HepG2 (cell line): ENCODE measurements at regions not wholly inside any gene's neighbourhood (a gene's known extent, or its start where the extent isn't known, plus 50 kb on each side); places are given as distances from the start of the nearest gene placed in this dataset.

Experiments used
- ATAC-seq: fragments of 200-7000 bp; cut with Tn5 transposase; 3 replicates; pipeline ENCODE4 v1.9.1; 2020; ENCODE audit warnings: mild to moderate bottlenecking, moderate library complexity
- BruUV-seq: library from RNA; stranded (reverse); fragments of 400-500 nt; replicated peaks from 2 replicates; lab custom pipeline; 2021; lab: Mats Ljungman, UMichigan
- CTCF ChIA-PET: fragments of 300-600 bp; formaldehyde crosslinking; extraction: SDS; loops from one replicate; lab custom pipeline; 2021; ENCODE audit warnings: low total read pairs, inconsistent platforms, low intra/inter-chr PET ratio; lab: Yijun Ruan, JAX
- POLR2A ChIA-PET: fragments of 350-600 bp; sonication (Branson Sonifier 250); formaldehyde crosslinking; loops from one replicate; lab custom pipeline; 2020; ENCODE audit warnings: antibody characterized with exemption, inconsistent platforms; lab: Yijun Ruan, JAX
- DNase-seq: peaks from one replicate; pipeline ENCODE4 v3.0.0-alpha.2; 2015; ENCODE audit warnings: low spot score
- FAIRE-seq: peaks from 3 replicates; lab custom pipeline; 2011; peaks lifted over from hg19 to GRCh38; lab: Jason Lieb, UNC
- H2AFZ ChIP-seq: one replicate; pipeline ENCODE4 v1.6.1; 2011; ENCODE audit warnings: low read length, inconsistent platforms
- H3K27ac ChIP-seq: fragments of 300-600 bp; 3 replicates; pipeline ENCODE4 v1.8.0; 2011; ENCODE audit warnings: mixed run types, mild to moderate bottlenecking, mixed read lengths, low read length, inconsistent platforms; ENCODE audit not compliant: insufficient read depth; ENCODE audit errors: extremely low read length
- H3K27me3 ChIP-seq, 2 experiments: fragments of 200-600 bp in 1 of 2; 2 replicates in 1 of 2; 3 replicates in 1 of 2; pipeline versions ENCODE4 v1.6.0 to v1.8.0; 2011; ENCODE audit warnings: low read length in 2 of 2, mild to moderate bottlenecking in 2 of 2, moderate library complexity in 2 of 2, inconsistent platforms in 1 of 2; ENCODE audit not compliant: insufficient read depth in 2 of 2, control insufficient read depth in 1 of 2
- H3K36me3 ChIP-seq, 2 experiments: fragments of 200-600 bp in 1 of 2; replicated peaks in 1 of 2; 2 replicates in 1 of 2; 3 replicates in 1 of 2; pipeline versions ENCODE4 v1.5.1 to v1.8.0; 2011; ENCODE audit warnings: low read length in 2 of 2, inconsistent platforms in 1 of 2; ENCODE audit not compliant: insufficient read depth in 2 of 2, control insufficient read depth in 1 of 2
- H3K4me1 ChIP-seq: 2 replicates; pipeline ENCODE4 v1.5.1; 2012; ENCODE audit warnings: low read length, inconsistent platforms; ENCODE audit not compliant: insufficient read depth
- H3K4me2 ChIP-seq: 2 replicates; pipeline ENCODE4 v1.6.0; 2011; ENCODE audit warnings: low read depth, low read length, inconsistent platforms
- H3K4me3 ChIP-seq, 3 experiments: fragments of 200-600 bp in 1 of 3; sonication (generic), shearing (Covaris generic) in 1 of 3; replicated peaks in 1 of 3; 2 replicates each; pipeline ENCODE4 v1.5.1; 2011 to 2016; ENCODE audit warnings: low read length in 3 of 3, inconsistent platforms in 2 of 3, low read depth in 2 of 3, mild to moderate bottlenecking in 2 of 3, control low read depth in 1 of 3, mixed read lengths in 1 of 3; ENCODE audit not compliant: insufficient read depth in 1 of 3
- H3K79me2 ChIP-seq: one replicate; pipeline ENCODE4 v1.6.1; 2011; ENCODE audit warnings: low read length, inconsistent platforms; ENCODE audit not compliant: insufficient read depth
- H3K9ac ChIP-seq: 2 replicates; pipeline ENCODE4 v1.6.0; 2011; ENCODE audit warnings: mild to moderate bottlenecking, low read depth, low read length, inconsistent platforms; ENCODE audit not compliant: insufficient read depth
- H3K9me3 ChIP-seq: 2 replicates; pipeline ENCODE4 v1.5.1; 2012; ENCODE audit warnings: mild to moderate bottlenecking, low read length
- H4K20me1 ChIP-seq: 2 replicates; pipeline ENCODE4 v1.6.0; 2011; ENCODE audit warnings: inconsistent platforms, mild to moderate bottlenecking, low read length, moderate library complexity; ENCODE audit not compliant: insufficient read depth
- EP300 ChIP-seq, 3 experiments: sonication (generic) in 1 of 3; formaldehyde crosslinking in 1 of 3; IDR thresholded peaks; 2 replicates each; pipeline versions ENCODE4 v1.5.1 to v1.6.1; 2011 to 2020; ENCODE audit warnings: low read depth in 2 of 3, low read length in 2 of 3, borderline replicate concordance in 1 of 3, improper control_type of control experiment in 1 of 3, mild to moderate bottlenecking in 1 of 3, missing genetic modification reagents in 1 of 3, moderate library complexity in 1 of 3
- FOSL1 ChIP-seq: sonication (generic); formaldehyde crosslinking; IDR thresholded peaks from 2 replicates; pipeline ENCODE4 v1.9.0; 2021; ENCODE audit warnings: missing genetic modification reagents, borderline replicate concordance
- NFKB2 ChIP-seq: sonication (generic); formaldehyde crosslinking; IDR thresholded peaks from 2 replicates; pipeline ENCODE4 v1.4.0; 2020; ENCODE audit warnings: missing genetic modification reagents, borderline replicate concordance
- SRSF4 ChIP-seq: fragments of 200-400 bp; formaldehyde crosslinking; IDR thresholded peaks from one replicate; pipeline ENCODE4 v1.6.1; 2018; ENCODE audit warnings: mild to moderate bottlenecking, low read depth, low read length, moderate library complexity; ENCODE audit not compliant: poor library complexity, severe bottlenecking
- ZBTB8A ChIP-seq: sonication (generic); formaldehyde crosslinking; IDR thresholded peaks from 2 replicates; pipeline ENCODE4 v1.4.0; 2020; ENCODE audit warnings: mild to moderate bottlenecking, low read depth, missing genetic modification reagents, borderline replicate concordance
- ZNF12 ChIP-seq: sonication (generic); formaldehyde crosslinking; IDR thresholded peaks from 2 replicates; pipeline ENCODE4 v1.5.0; 2020; ENCODE audit warnings: missing genetic modification reagents
- ZNF282 ChIP-seq: fragments of 450-650 bp; IDR thresholded peaks from 2 replicates; pipeline ENCODE4 v1.6.1; 2018; ENCODE audit not compliant: partially characterized antibody
- WGBS: methylation state at CpG from one replicate; pipeline ENCODE4 v1.1.6; 2017; ENCODE audit warnings: low lambda C conversion rate; 5-methylcytosine and 5-hydroxymethylcytosine counted together
- in situ Hi-C: cut with HindIII; loops from 2 replicates; pipeline ENCODE4 v1.10.0; 2017; ENCODE audit warnings: low pct_unique_long_range_greater_than_20kb; ENCODE audit not compliant: extremely low pct_ligation_motif_present
- intact Hi-C: fragments of 100-400 bp; cut with micrococcal nuclease; formaldehyde crosslinking; loops from one replicate; pipeline ENCODE4 v1.10.0; 2022; ENCODE audit not compliant: unreplicated experiment
- TF ChIP-seq, protein P1 (sequence below): IDR thresholded peaks from 2 replicates; pipeline ENCODE4 v1.6.1; 2016; ENCODE audit warnings: low read depth
- TF ChIP-seq, protein P2 (sequence below): sonication (generic); formaldehyde crosslinking; IDR thresholded peaks from 2 replicates; pipeline ENCODE4 v1.9.0; 2021; ENCODE audit warnings: missing genetic modification reagents, mild to moderate bottlenecking, borderline replicate concordance
- TF ChIP-seq, protein P3 (sequence below): sonication (generic); formaldehyde crosslinking; IDR thresholded peaks from 2 replicates; pipeline ENCODE4 v1.5.0; 2020; ENCODE audit warnings: missing genetic modification reagents

DNA sequence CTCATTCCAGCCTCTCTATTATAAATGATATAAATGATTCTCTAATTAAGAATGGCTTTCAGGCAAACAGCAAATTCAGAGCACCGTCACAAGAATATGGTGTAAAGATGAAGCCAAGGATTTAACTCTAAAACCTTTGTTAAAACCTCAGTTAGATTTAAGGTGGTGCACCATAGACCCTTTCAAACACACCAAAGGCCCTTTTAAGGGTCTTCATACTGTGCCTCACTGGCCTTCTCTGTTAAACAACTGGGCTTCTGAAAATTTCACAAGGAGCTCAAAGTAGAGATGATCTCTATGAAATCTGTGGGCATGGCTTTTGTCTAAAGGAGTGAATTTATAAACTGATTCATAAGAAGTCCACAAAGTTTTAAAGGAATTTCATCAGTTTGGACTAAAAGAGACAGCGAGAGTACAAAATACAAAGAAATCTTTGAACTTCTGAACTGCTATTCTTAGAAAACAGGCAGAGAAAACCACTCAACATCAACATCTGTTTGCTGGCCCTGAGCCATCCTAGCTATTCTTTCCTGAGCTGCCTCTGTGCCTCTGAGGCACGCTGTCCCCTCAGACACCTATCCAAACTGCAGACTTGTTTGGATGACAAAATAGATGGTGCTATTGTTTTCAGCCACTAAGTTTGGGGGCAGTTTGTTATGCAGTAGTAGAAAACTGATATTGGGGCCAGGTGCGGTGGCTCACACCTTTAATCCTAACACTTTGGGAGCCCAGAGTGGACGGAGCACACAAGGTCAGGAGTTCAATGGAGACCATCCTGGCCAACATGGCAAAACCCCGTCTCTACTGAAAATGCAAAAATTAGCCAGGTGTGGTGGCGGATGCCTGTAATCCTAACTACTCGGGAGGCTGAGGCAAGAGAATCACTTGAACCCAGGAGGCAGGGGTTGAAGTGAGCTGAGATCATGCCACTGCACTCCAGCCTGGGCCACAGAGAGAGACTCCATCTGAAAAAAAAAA, 72.9 kb upstream of the MYCN start:
- no TSS peak for BruUV-seq
- no peaks in the 10 kb centered on the region for H4K20me1 ChIP-seq
- H3K4me2 ChIP-seq, result no peak overlapping the region
- FAIRE-seq (no peak), DNase-seq (no peak), ATAC-seq (no peak)
- in situ Hi-C loops (no loop called here), intact Hi-C loops (no loop called here)
- H3K4me1 ChIP-seq, result no peaks in the 10 kb centered on the region
- no peaks in the 10 kb centered on the region for H3K79me2 ChIP-seq
- ChIA-PET CTCF (no interaction called here), POLR2A (no interaction called here)
- H3K9me3 ChIP-seq, result no peaks in the 10 kb centered on the region
- no peak overlapping the region for H2AFZ ChIP-seq
- TF ChIP-seq SRSF4, result no peak
- TF ChIP-seq FOSL1 (CRISPR knock-in tag), result no peak
- no peak for TF ChIP-seq ZNF12 (CRISPR knock-in tag)
- TF ChIP-seq, protein P1, sequence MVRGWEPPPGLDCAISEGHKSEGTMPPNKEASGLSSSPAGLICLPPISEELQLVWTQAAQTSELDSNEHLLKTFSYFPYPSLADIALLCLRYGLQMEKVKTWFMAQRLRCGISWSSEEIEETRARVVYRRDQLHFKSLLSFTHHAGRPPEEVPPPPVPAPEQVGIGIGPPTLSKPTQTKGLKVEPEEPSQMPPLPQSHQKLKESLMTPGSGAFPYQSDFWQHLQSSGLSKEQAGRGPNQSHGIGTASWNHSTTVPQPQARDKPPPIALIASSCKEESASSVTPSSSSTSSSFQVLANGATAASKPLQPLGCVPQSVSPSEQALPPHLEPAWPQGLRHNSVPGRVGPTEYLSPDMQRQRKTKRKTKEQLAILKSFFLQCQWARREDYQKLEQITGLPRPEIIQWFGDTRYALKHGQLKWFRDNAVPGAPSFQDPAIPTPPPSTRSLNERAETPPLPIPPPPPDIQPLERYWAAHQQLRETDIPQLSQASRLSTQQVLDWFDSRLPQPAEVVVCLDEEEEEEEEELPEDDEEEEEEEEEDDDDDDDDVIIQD (CRISPR knock-in tag), result no peak
- no peak for TF ChIP-seq EP300 (IDR thresholded peaks at IDR 0.05; ENCODE audit: low read depth in 2 of 2, low read length in 2 of 2)
- no peak for TF ChIP-seq EP300 (CRISPR knock-in tag; IDR thresholded peaks at IDR 0.05; ENCODE audit: borderline replicate concordance)
- TF ChIP-seq NFKB2 (CRISPR knock-in tag), result no peak
- TF ChIP-seq, protein P2, sequence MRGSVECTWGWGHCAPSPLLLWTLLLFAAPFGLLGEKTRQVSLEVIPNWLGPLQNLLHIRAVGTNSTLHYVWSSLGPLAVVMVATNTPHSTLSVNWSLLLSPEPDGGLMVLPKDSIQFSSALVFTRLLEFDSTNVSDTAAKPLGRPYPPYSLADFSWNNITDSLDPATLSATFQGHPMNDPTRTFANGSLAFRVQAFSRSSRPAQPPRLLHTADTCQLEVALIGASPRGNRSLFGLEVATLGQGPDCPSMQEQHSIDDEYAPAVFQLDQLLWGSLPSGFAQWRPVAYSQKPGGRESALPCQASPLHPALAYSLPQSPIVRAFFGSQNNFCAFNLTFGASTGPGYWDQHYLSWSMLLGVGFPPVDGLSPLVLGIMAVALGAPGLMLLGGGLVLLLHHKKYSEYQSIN (CRISPR knock-in tag), result no peak
- TF ChIP-seq ZNF282, result no peak
- TF ChIP-seq ZBTB8A (CRISPR knock-in tag), result no peak
- TF ChIP-seq, protein P3, sequence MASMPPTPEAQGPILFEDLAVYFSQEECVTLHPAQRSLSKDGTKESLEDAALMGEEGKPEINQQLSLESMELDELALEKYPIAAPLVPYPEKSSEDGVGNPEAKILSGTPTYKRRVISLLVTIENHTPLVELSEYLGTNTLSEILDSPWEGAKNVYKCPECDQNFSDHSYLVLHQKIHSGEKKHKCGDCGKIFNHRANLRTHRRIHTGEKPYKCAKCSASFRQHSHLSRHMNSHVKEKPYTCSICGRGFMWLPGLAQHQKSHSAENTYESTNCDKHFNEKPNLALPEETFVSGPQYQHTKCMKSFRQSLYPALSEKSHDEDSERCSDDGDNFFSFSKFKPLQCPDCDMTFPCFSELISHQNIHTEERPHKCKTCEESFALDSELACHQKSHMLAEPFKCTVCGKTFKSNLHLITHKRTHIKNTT, result no peak
- no peak overlapping the region for H3K4me3 ChIP-seq
- WGBS, result 55% methylated on average over 8 of the region's 8 CpGs
- 0 out of 5 replicates have a peak, but pooled peaks cover 0 to 3% of the 10 kb centered on the region in 2 experiments for H3K27me3 ChIP-seq
- no peak overlapping the region for H3K9ac ChIP-seq
- no peak overlapping the region for H3K27ac ChIP-seq
- no peaks in the 10 kb centered on the region for H3K36me3 ChIP-seq
